OCI-LY1 (cell line): ENCODE measurements at regions not wholly inside any gene's neighbourhood (a gene's known extent, or its start where the extent isn't known, plus 50 kb on each side); places are given as distances from the start of the nearest gene placed in this dataset.

Experiments
- H2AFZ ChIP-seq: fragments of 200-600 bp; sonication (generic), shearing (Covaris generic); 2 replicates; pipeline ENCODE4 v1.6.0; 2014; ENCODE audit warnings: antibody characterized with exemption, mild to moderate bottlenecking, low read length
- H3F3A ChIP-seq: fragments of 200-600 bp; sonication (generic), shearing (Covaris generic); 2 replicates; pipeline ENCODE4 v1.6.0; 2014; ENCODE audit warnings: mild to moderate bottlenecking, antibody characterized with exemption, low read length, moderate library complexity; ENCODE audit not compliant: insufficient read depth
- H3K27ac ChIP-seq: fragments of 200-600 bp; sonication (generic); 2 replicates; pipeline ENCODE4 v1.5.1; 2014; ENCODE audit warnings: low read length, mixed run types, mild to moderate bottlenecking, low read depth; ENCODE audit not compliant: poor library complexity, severe bottlenecking
- H3K27me3 ChIP-seq: fragments of 200-600 bp; sonication (generic); 2 replicates; pipeline ENCODE4 v1.6.0; 2014; ENCODE audit warnings: antibody characterized with exemption, mild to moderate bottlenecking, low read length, moderate library complexity; ENCODE audit not compliant: insufficient read depth
- H3K36me3 ChIP-seq: fragments of 200-600 bp; sonication (generic); 2 replicates; pipeline ENCODE4 v1.6.1; 2014; ENCODE audit warnings: mild to moderate bottlenecking, antibody characterized with exemption, low read length, moderate library complexity, mixed read lengths; ENCODE audit not compliant: insufficient read depth
- H3K4me1 ChIP-seq: fragments of 200-600 bp; sonication (generic); 2 replicates; pipeline ENCODE4 v1.5.1; 2014; ENCODE audit warnings: mild to moderate bottlenecking, low read length, moderate library complexity; ENCODE audit not compliant: insufficient read depth, severe bottlenecking
- H3K4me2 ChIP-seq: fragments of 200-600 bp; sonication (generic), shearing (Covaris generic); 2 replicates; pipeline ENCODE4 v1.6.1; 2014; ENCODE audit warnings: low read length
- H3K4me3 ChIP-seq: fragments of 200-600 bp; sonication (generic); 2 replicates; pipeline ENCODE4 v1.5.1; 2014; ENCODE audit warnings: low read length, low read depth, mild to moderate bottlenecking, mixed read lengths; ENCODE audit not compliant: poor library complexity, severe bottlenecking
- H3K79me2 ChIP-seq: fragments of 200-600 bp; shearing (Covaris generic); 2 replicates; pipeline ENCODE4 v1.6.1; 2016; ENCODE audit warnings: mixed run types, low read length, mixed read lengths; ENCODE audit not compliant: insufficient read depth
- H3K9ac ChIP-seq: fragments of 200-600 bp; sonication (generic), shearing (Covaris generic); 2 replicates; pipeline ENCODE4 v1.6.1; 2014; ENCODE audit warnings: mild to moderate bottlenecking, low read length, mixed read lengths
- H3K9me2 ChIP-seq: fragments of 200-600 bp; sonication (generic), shearing (Covaris generic); 2 replicates; pipeline ENCODE4 v1.6.1; 2014; ENCODE audit warnings: low read depth, mild to moderate bottlenecking, low read length, mixed read lengths
- H3K9me3 ChIP-seq: fragments of 200-600 bp; shearing (Covaris generic); 2 replicates; pipeline ENCODE4 v1.6.1; 2014; ENCODE audit warnings: low read length, mixed read lengths
- H4K20me1 ChIP-seq: fragments of 200-600 bp; sonication (generic), shearing (Covaris generic); 2 replicates; pipeline ENCODE4 v1.6.0; 2016; ENCODE audit warnings: mild to moderate bottlenecking, low read length; ENCODE audit not compliant: insufficient read depth
- CTCF ChIP-seq: fragments of 200-600 bp; sonication (generic), shearing (Covaris generic); IDR thresholded peaks from 2 replicates; pipeline ENCODE4 v1.5.1; 2017; ENCODE audit warnings: mild to moderate bottlenecking, antibody characterized with exemption, low read length, moderate library complexity, mixed read lengths
- EZH2 ChIP-seq: fragments of 200-600 bp; sonication (generic), shearing (Covaris generic); IDR thresholded peaks from 2 replicates; pipeline ENCODE4 v1.8.0; 2017; ENCODE audit warnings: borderline replicate concordance, mixed run types, mild to moderate bottlenecking, antibody characterized with exemption, low read length, moderate library complexity, mixed read lengths

- H3K9ac ChIP-seq = no peak overlapping the region
- no peak overlapping the region for H3K4me3 ChIP-seq
Measured at GRCh38 chr16:79769928-79770243, 169.3 kb upstream of the MAF start.

DNA sequence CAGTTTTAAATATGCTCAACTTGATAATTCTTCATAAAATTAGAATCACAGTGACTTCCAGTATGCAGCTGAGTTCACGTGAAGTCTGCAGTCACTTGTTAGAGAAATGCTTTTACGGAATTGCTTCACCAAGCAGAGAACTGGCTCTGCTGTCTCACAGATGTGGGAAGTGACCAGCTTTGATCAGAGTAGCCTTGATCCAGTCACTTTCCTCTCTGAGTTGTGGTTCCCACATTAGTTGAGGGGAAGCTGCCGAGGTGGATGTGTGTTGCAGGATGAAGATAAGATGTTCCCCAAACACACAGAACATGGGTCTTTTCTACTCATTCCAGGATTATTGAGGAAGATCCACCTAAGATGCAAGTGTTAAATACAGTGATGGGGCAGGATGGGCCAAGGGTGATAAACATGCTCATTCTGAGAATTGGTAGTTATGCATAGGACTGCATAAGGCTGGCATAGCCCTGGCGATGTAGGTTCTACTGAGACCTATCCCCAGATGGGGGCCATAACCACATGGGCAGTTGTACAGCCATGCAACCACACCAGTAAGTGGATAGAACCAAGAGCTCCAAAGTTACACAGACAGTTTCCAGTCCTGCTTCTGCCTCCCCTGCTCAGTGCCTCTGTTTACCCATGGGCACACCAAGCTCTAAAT lies 168.9 kb upstream of the MAF start:
- no peak overlapping the region for H3K9ac ChIP-seq
- no peaks in the 10 kb centered on the region for H3K36me3 ChIP-seq
- H3K27me3 ChIP-seq = no peaks in the 10 kb centered on the region; the same call in 1 of the 2 replicates
- no peaks in the 10 kb centered on the region for H3K9me2 ChIP-seq
- TF ChIP-seq EZH2 (no peak), CTCF (no peak)
- no peak overlapping the region for H3K4me2 ChIP-seq
- H3K9me3 ChIP-seq = no peaks in the 10 kb centered on the region
- H3K79me2 ChIP-seq = no peaks in the 10 kb centered on the region
- H2AFZ ChIP-seq = no peak overlapping the region
- no peaks in the 10 kb centered on the region for H3F3A ChIP-seq
- no peaks in the 10 kb centered on the region for H4K20me1 ChIP-seq
- H3K27ac ChIP-seq = no peak overlapping the region
- H3K4me1 ChIP-seq = no peaks in the 10 kb centered on the region
- H3K4me3 ChIP-seq = no peak overlapping the region

More at GRCh38 chr16:79769928-79770243, 169.3 kb upstream of the MAF start:
- no peak overlapping the region for H3K4me2 ChIP-seq
- no peaks in the 10 kb centered on the region; the same call in 1 of the 2 replicates for H3K27me3 ChIP-seq
- H4K20me1 ChIP-seq = no peaks in the 10 kb centered on the region
- H3K9me3 ChIP-seq = no peaks in the 10 kb centered on the region
- no peaks in the 10 kb centered on the region for H3K79me2 ChIP-seq
- no peaks in the 10 kb centered on the region for H3K9me2 ChIP-seq
- no peak overlapping the region for H3K27ac ChIP-seq
- no peaks in the 10 kb centered on the region for H3K4me1 ChIP-seq
- no peaks in the 10 kb centered on the region for H3F3A ChIP-seq
- TF ChIP-seq EZH2 (no peak), CTCF (no peak)
- H3K36me3 ChIP-seq = no peaks in the 10 kb centered on the region
- H2AFZ ChIP-seq = no peak overlapping the region

- H3K79me2 ChIP-seq = no peaks in the 10 kb centered on the region
- no peaks in the 10 kb centered on the region for H3K36me3 ChIP-seq
- TF ChIP-seq CTCF (no peak), EZH2 (no peak)
- no peak overlapping the region for H3K9ac ChIP-seq
- H4K20me1 ChIP-seq = no peaks in the 10 kb centered on the region
- no peaks in the 10 kb centered on the region for H3K9me3 ChIP-seq
- H3K4me2 ChIP-seq = no peak overlapping the region
- no peaks in the 10 kb centered on the region for H3K4me1 ChIP-seq
- no peaks in the 10 kb centered on the region for H3F3A ChIP-seq
- no peaks in the 10 kb centered on the region for H3K9me2 ChIP-seq
- H3K27me3 ChIP-seq = no peaks in the 10 kb centered on the region; the same call in 1 of the 2 replicates
- no peak overlapping the region for H2AFZ ChIP-seq
- H3K27ac ChIP-seq = no peak overlapping the region
- no peak overlapping the region for H3K4me3 ChIP-seq
Measured at GRCh38 chr16:79768276-79768970, 167.9 kb upstream of the MAF start.
